ENCODE measurements at regions not wholly inside any gene's neighbourhood (a gene's known extent, or its start where the extent isn't known, plus 50 kb on each side); places are given as distances from the start of the nearest gene placed in this dataset.

DNA sequence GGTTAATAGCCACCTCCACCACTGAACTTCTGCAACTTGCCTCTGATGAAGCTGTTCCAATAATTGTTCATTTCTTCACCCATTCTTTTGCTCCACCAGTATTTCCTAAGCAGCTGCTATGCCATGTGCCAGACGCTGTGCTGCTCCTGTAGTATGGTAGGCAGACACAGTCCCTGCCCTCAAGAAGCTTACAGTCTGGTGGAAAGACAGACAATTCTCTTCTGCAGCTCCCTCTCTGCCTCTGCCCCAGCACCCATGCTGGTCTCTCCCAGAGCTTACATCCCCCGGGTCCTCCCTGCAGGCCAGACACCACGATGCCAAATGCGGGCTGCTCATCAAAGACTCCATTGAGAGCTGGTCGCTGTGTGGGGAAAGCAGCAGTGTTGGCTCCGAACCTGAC is 111.6 kb upstream of the ESRRB start:
- no peak overlapping the region for H3K27ac ChIP-seq (ENCODE audit: low read depth, low read length)
- no peak overlapping the region for H3K4me3 ChIP-seq (ENCODE audit: low read depth, low read length)
- peaks cover 7% of the 10 kb centered on the region; the same call in 1 of the 2 replicates for H3K27me3 ChIP-seq (ENCODE audit: control insufficient read depth, insufficient read depth, low read length)
- H3K4me1 ChIP-seq (ENCODE audit: control insufficient read depth, insufficient read depth, low read length): peaks cover 12% of the 10 kb centered on the region; the same call in 1 of the 2 replicates
- no peak overlapping the region for H3K9ac ChIP-seq (ENCODE audit: low read length)
- H3K9me3 ChIP-seq (ENCODE audit: control insufficient read depth, insufficient read depth, low read depth, low read length): no peaks in the 10 kb centered on the region
- H3K36me3 ChIP-seq (ENCODE audit: control insufficient read depth, insufficient read depth, low read length): no peaks in the 10 kb centered on the region

DNA sequence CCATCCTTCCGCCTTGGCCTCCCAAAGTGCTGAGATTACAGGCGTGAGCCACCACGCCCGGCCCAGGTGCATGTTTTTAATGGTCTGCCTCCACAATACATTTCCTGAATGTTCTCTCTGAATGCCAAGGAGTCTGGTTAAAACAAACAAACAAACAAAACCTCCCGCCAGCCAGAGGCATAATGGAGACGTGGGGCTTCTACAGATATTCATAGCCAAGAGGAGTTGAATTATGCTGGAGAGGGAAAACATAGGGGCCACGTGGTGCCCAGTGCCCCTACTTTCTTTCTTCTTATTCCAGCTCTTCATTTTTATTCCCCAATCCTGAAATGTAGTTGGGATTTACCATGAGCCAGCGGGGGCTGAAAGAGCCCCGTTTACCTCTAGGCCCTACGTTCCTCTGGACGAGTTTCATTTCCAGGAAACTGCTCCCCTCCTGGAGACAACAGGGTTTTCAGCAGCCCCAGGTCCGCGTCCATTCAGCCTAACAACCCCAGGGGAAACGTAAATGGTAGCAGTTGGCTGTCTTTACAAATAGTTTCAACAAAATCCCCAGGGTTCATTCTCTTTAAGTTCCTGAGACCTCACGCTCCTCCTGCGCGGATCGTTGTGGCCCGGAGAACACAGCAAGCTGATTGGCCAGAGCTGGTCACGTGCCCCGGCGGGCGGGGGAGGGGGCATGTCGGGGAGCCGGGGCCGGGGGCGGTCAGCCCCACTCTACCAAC is 108.5 kb upstream of the ESRRB start:
- Histone ChIP-seq H3K27ac (ENCODE audit: low read depth, low read length) (peak overlapping the region; percentile 10; the same call in 1 of the 2 replicates), H3K27me3 (ENCODE audit: control insufficient read depth, insufficient read depth, low read length) (peaks cover 10% of the 10 kb centered on the region), H3K9me3 (ENCODE audit: control insufficient read depth, insufficient read depth, low read depth, low read length) (no peaks in the 10 kb centered on the region), H3K9ac (ENCODE audit: low read length) (no peak overlapping the region), H3K36me3 (ENCODE audit: control insufficient read depth, insufficient read depth, low read length) (no peaks in the 10 kb centered on the region), H3K4me3 (ENCODE audit: low read depth, low read length) (peak overlapping the region; percentile 42), H3K4me1 (ENCODE audit: control insufficient read depth, insufficient read depth, low read length) (peaks cover 3% of the 10 kb centered on the region; the same call in 1 of the 2 replicates)

DNA sequence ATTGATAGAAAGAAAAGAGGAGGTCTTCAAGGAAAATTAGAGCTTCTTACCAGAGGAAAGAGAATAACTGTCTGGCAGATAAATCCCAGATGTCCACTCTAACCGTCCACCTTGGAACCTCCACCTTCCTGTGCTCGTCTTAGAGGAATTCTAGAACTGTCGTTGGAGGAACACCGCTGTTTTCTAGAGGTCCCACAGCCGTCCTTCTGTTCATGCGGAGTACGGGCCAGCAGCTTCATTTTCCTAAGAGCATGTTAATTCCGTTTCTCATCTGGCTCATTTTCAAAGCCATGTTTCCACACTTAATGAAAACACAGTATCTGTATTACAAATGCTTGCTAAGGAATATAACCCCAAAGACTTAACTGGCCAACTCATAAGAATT is 107.9 kb upstream of the ESRRB start:
- Histone ChIP-seq H3K9me3 (ENCODE audit: control insufficient read depth, insufficient read depth, low read depth, low read length) (no peaks in the 10 kb centered on the region), H3K4me3 (ENCODE audit: low read depth, low read length) (peak overlapping the region; percentile 42), H3K27me3 (ENCODE audit: control insufficient read depth, insufficient read depth, low read length) (peaks cover 11% of the 10 kb centered on the region), H3K4me1 (ENCODE audit: control insufficient read depth, insufficient read depth, low read length) (peaks cover 3% of the 10 kb centered on the region; the same call in 1 of the 2 replicates), H3K27ac (ENCODE audit: low read depth, low read length) (no peak overlapping the region), H3K36me3 (ENCODE audit: control insufficient read depth, insufficient read depth, low read length) (no peaks in the 10 kb centered on the region), H3K9ac (ENCODE audit: low read length) (no peak overlapping the region)

DNA sequence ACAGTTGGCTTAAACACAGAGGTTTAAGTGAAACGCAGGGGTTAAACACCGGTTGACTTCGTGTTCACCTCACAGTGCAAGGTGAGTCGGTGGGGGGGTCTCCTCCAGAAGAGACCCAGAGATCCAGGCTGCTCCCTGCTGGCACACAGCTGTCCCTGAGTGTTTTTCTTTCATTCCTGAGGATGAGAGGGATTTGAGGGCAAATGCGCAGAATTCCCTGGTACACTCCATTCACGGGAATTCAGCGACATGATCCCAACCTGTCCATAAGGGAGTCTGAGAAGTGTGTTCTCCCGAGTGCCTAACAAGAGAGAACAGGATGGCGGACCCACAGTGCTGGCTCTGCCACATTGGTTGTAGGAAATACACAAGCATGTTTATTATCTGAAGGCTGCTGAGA is 107.2 kb upstream of the ESRRB start:
- Histone ChIP-seq H3K4me3 (ENCODE audit: low read depth, low read length) (no peak overlapping the region), H3K9ac (ENCODE audit: low read length) (no peak overlapping the region), H3K4me1 (ENCODE audit: control insufficient read depth, insufficient read depth, low read length) (peaks cover 3% of the 10 kb centered on the region; the same call in 1 of the 2 replicates), H3K9me3 (ENCODE audit: control insufficient read depth, insufficient read depth, low read depth, low read length) (no peaks in the 10 kb centered on the region), H3K27me3 (ENCODE audit: control insufficient read depth, insufficient read depth, low read length) (peaks cover 11% of the 10 kb centered on the region), H3K36me3 (ENCODE audit: control insufficient read depth, insufficient read depth, low read length) (no peaks in the 10 kb centered on the region), H3K27ac (ENCODE audit: low read depth, low read length) (no peak overlapping the region)

DNA sequence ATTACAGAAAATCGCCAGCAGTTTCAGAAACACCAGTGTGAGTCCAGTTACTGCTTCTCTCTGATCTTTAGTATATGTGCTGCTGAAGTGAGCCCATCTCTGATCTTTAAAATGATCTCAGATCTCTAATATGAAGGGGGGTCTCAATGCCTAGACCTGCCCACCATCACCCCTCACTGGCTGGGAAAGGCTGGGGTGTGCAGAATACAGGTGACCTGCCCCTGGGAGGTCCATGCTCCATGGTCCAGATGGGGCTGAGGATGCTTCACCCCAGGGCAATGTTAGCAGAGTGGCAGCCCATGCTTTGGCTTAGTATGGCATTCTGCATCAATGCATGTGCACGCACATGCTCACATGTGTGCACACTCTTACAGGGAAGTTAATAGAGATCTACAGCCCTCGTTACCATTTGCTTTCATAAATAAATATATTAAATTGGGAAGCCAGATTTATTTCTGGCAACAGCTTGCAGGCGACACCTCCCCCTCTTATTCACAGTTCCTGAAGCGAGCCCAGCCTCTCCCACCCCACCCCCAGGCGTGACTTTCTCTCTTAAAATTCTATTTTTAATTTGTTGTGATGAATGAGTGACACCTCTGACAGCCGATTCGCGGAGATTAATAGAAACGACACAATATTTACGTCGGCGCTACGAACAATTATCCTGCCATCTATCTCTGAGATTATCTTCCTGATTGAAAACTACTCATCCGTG is 104.7 kb upstream of the ESRRB start:
- H3K9ac ChIP-seq (ENCODE audit: low read length): no peak overlapping the region
- no peaks in the 10 kb centered on the region for H3K9me3 ChIP-seq (ENCODE audit: control insufficient read depth, insufficient read depth, low read depth, low read length)
- no peak overlapping the region for H3K4me3 ChIP-seq (ENCODE audit: low read depth, low read length)
- H3K27me3 ChIP-seq (ENCODE audit: control insufficient read depth, insufficient read depth, low read length): peaks cover 11% of the 10 kb centered on the region
- no peaks in the 10 kb centered on the region for H3K36me3 ChIP-seq (ENCODE audit: control insufficient read depth, insufficient read depth, low read length)
- peaks cover 3% of the 10 kb centered on the region; the same call in 1 of the 2 replicates for H3K4me1 ChIP-seq (ENCODE audit: control insufficient read depth, insufficient read depth, low read length)
- no peak overlapping the region for H3K27ac ChIP-seq (ENCODE audit: low read depth, low read length)

DNA sequence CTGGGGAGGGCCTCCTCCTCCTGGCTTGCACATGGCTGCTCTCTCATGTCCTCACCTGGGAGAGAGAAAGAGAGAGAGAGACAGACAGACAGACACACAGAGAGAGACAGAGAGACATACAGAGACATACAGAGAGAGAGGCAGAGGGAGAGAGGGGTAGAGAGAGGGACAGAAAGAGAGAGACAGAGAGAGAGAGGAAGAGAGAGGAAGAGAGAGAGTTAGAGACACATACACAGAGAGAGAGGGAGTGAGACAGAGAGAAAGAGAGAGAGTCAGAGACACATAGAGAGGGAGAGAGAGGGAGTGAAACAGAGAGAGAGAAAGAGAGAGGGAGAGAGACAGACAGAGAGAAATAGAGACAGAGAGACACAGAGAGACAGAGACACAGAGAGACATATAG is 103.6 kb upstream of the ESRRB start:
- Histone ChIP-seq H3K36me3 (ENCODE audit: control insufficient read depth, insufficient read depth, low read length) (no peaks in the 10 kb centered on the region), H3K9ac (ENCODE audit: low read length) (no peak overlapping the region), H3K27me3 (ENCODE audit: control insufficient read depth, insufficient read depth, low read length) (peaks cover 11% of the 10 kb centered on the region), H3K27ac (ENCODE audit: low read depth, low read length) (no peak overlapping the region), H3K4me3 (ENCODE audit: low read depth, low read length) (no peak overlapping the region), H3K4me1 (ENCODE audit: control insufficient read depth, insufficient read depth, low read length) (peaks cover 3% of the 10 kb centered on the region; the same call in 1 of the 2 replicates), H3K9me3 (ENCODE audit: control insufficient read depth, insufficient read depth, low read depth, low read length) (no peaks in the 10 kb centered on the region)

DNA sequence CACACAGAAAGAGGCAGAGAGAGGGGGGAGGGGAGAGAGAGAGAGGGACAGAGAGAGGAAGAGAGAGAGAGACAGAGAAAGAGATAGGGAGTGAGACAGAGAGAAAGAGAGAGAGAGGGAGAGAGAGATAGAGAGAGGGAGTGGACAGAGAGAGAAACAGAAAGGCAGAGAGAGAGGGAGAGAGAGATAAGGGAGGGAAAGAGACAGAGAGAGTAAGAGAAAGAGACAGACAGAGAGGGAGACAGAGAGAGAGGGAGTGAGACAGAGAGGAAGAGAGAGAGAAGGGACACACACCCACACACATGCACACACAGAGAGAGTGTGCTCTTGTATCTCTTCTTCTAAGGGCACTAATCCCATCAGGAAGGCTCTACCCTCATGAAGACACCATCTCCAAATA is 103.2 kb upstream of the ESRRB start:
- Histone ChIP-seq H3K9me3 (ENCODE audit: control insufficient read depth, insufficient read depth, low read depth, low read length) (no peaks in the 10 kb centered on the region), H3K36me3 (ENCODE audit: control insufficient read depth, insufficient read depth, low read length) (no peaks in the 10 kb centered on the region), H3K4me3 (ENCODE audit: low read depth, low read length) (no peak overlapping the region), H3K4me1 (ENCODE audit: control insufficient read depth, insufficient read depth, low read length) (0 out of 2 replicates have a peak, but pooled peaks cover 3% of the 10 kb centered on the region), H3K27ac (ENCODE audit: low read depth, low read length) (no peak overlapping the region), H3K9ac (ENCODE audit: low read length) (no peak overlapping the region), H3K27me3 (ENCODE audit: control insufficient read depth, insufficient read depth, low read length) (peaks cover 11% of the 10 kb centered on the region)

DNA sequence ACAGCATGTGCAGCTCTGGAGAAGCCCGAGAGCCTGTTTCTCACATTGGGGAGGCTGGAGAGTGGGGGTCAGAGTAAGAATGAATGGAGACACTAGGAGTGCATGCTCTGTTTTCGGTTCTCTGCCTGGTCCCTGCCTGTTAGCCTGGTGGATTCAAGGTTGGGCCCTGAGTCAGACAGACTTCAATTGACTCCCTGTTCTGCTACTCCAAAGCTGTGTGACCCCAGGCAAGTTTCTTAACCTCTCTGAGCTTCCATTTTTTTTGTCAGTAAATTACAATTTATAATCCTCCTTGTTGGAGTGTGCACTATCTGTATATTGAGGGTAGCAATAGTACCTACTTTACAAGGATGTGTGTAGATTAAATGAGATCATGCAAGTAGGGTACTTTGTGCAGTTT is 102.6 kb upstream of the ESRRB start:
- no peaks in the 10 kb centered on the region for H3K36me3 ChIP-seq (ENCODE audit: control insufficient read depth, insufficient read depth, low read length)
- H3K9me3 ChIP-seq (ENCODE audit: control insufficient read depth, insufficient read depth, low read depth, low read length): no peaks in the 10 kb centered on the region
- H3K9ac ChIP-seq (ENCODE audit: low read length): no peak overlapping the region
- no peak overlapping the region for H3K4me3 ChIP-seq (ENCODE audit: low read depth, low read length)
- H3K27me3 ChIP-seq (ENCODE audit: control insufficient read depth, insufficient read depth, low read length): peaks cover 8% of the 10 kb centered on the region
- no peak overlapping the region for H3K27ac ChIP-seq (ENCODE audit: low read depth, low read length)
- no peaks in the 10 kb centered on the region for H3K4me1 ChIP-seq (ENCODE audit: control insufficient read depth, insufficient read depth, low read length)

DNA sequence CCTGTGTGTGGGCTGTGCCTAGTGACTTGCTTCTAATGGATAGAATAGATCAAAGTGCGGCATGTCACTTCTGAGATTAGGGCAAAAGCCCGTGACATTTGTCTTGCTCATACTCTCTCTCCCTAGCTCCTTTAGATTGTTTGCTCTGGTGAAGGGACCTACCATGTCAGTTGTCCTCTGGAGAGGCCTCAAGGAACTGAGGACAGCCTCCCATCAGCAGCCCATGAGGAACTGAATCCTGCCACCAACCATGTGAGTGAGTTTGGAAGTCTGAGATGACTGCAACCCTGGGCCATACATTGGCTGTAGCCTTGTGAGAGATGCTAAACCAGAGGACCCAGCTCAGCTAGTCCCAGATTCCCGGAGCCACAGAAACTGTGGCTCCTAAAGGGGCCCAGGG is 101.6 kb upstream of the ESRRB start:
- Histone ChIP-seq H3K9ac (ENCODE audit: low read length) (no peak overlapping the region), H3K27me3 (ENCODE audit: control insufficient read depth, insufficient read depth, low read length) (peaks cover 4% of the 10 kb centered on the region), H3K4me1 (ENCODE audit: control insufficient read depth, insufficient read depth, low read length) (no peaks in the 10 kb centered on the region)

DNA sequence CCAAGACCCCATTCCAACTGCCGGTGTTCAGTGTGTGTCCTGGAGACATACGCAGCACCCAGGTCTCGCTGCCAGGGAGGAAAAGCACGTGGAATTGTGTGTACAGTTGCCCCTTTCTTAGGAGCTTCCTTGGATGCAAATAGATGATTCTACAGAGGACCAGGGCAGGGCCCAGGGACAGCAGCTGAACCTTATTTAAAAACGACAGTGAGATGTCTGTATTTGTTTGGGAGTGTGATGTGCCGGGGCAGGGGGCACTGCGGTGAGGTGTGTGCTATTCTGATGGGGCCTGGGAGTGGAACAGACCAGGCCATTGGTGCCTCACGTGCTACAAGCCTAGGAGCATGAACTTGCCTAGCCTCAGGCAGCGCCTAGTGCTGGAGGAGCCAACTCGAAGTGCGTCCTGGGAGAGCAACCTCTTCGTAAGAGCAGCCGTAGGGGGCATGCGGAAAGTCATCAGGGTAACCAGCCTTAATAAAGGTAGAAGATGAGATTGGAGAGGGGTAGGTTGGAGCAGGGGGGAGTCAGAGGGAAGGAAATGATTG is 98.3 kb upstream of the ESRRB start:
- Histone ChIP-seq H3K9ac (ENCODE audit: low read length) (no peak overlapping the region), H3K9me3 (ENCODE audit: control insufficient read depth, insufficient read depth, low read depth, low read length) (no peaks in the 10 kb centered on the region), H3K27me3 (ENCODE audit: control insufficient read depth, insufficient read depth, low read length) (no peaks in the 10 kb centered on the region), H3K27ac (ENCODE audit: low read depth, low read length) (no peak overlapping the region), H3K36me3 (ENCODE audit: control insufficient read depth, insufficient read depth, low read length) (no peaks in the 10 kb centered on the region), H3K4me1 (ENCODE audit: control insufficient read depth, insufficient read depth, low read length) (no peaks in the 10 kb centered on the region), H3K4me3 (ENCODE audit: low read depth, low read length) (no peak overlapping the region)

More for the DNA sequence above, 101.6 kb upstream of the ESRRB start:
- no peaks in the 10 kb centered on the region for H3K9me3 ChIP-seq (ENCODE audit: control insufficient read depth, insufficient read depth, low read depth, low read length)
- H3K4me3 ChIP-seq (ENCODE audit: low read depth, low read length): no peak overlapping the region
- H3K36me3 ChIP-seq (ENCODE audit: control insufficient read depth, insufficient read depth, low read length): no peaks in the 10 kb centered on the region
- no peak overlapping the region for H3K27ac ChIP-seq (ENCODE audit: low read depth, low read length)

DNA sequence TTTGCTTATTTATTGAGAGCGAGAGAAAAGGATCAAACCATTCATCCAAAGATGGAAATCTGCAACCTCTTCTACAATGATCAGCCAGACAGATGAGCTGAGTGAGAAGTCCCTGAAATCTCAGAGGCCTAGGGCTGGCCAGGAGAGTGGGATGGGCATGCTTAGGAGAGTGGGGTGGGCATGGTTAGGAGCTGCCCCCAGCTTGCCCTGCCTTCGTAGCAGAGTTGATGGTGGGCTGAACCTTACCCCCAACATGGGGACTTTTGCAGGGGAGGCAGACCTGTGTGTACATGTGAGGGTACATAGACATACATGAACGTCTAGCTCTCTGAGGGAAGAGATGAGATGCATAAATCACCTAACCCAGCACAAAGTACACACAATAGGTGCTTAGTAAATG is 95.7 kb upstream of the ESRRB start:
- Histone ChIP-seq H3K9ac (ENCODE audit: low read length) (no peak overlapping the region), H3K27me3 (ENCODE audit: control insufficient read depth, insufficient read depth, low read length) (no peaks in the 10 kb centered on the region), H3K4me3 (ENCODE audit: low read depth, low read length) (no peak overlapping the region), H3K9me3 (ENCODE audit: control insufficient read depth, insufficient read depth, low read depth, low read length) (no peaks in the 10 kb centered on the region), H3K4me1 (ENCODE audit: control insufficient read depth, insufficient read depth, low read length) (no peaks in the 10 kb centered on the region), H3K36me3 (ENCODE audit: control insufficient read depth, insufficient read depth, low read length) (no peaks in the 10 kb centered on the region), H3K27ac (ENCODE audit: low read depth, low read length) (no peak overlapping the region)

All from HUES6 (cell line).